Body of pancreas (tissue), 4 donors: ENCODE measurements at regions not wholly inside any gene's neighbourhood (a gene's known extent, or its start where the extent isn't known, plus 50 kb on each side); places are given as distances from the start of the nearest gene placed in this dataset.

Source experiments
- POLR2A ChIP-seq, 3 donors: fragments of 450-650 bp; IDR thresholded peaks; one replicate each; pipeline ENCODE4 v1.6.1; 2016; ENCODE audit warnings: antibody characterized with exemption in 3 of 3, mild to moderate bottlenecking in 2 of 3
- TF ChIP-seq, protein P1 (sequence below), 7 experiments: fragments of 450-650 bp in 4 of 7; fragments of 200-600 bp in 3 of 7; sonication (generic) in 3 of 7; IDR thresholded peaks; one replicate each; pipeline ENCODE4 v1.5.1; 2016 to 2019; ENCODE audit warnings: antibody characterized with exemption in 7 of 7

GRCh38 chr11:23570828-23571227, 710.6 kb upstream of the CCDC179 start:
- TF ChIP-seq, protein P1, sequence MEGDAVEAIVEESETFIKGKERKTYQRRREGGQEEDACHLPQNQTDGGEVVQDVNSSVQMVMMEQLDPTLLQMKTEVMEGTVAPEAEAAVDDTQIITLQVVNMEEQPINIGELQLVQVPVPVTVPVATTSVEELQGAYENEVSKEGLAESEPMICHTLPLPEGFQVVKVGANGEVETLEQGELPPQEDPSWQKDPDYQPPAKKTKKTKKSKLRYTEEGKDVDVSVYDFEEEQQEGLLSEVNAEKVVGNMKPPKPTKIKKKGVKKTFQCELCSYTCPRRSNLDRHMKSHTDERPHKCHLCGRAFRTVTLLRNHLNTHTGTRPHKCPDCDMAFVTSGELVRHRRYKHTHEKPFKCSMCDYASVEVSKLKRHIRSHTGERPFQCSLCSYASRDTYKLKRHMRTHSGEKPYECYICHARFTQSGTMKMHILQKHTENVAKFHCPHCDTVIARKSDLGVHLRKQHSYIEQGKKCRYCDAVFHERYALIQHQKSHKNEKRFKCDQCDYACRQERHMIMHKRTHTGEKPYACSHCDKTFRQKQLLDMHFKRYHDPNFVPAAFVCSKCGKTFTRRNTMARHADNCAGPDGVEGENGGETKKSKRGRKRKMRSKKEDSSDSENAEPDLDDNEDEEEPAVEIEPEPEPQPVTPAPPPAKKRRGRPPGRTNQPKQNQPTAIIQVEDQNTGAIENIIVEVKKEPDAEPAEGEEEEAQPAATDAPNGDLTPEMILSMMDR (IDR thresholded peaks at IDR 0.05), result no peak
- no peak for TF ChIP-seq POLR2A (IDR thresholded peaks at IDR 0.05)
